HCT116 (cell line): ENCODE measurements at regions not wholly inside any gene's neighbourhood (a gene's known extent, or its start where the extent isn't known, plus 50 kb on each side); places are given as distances from the start of the nearest gene placed in this dataset.

Source experiments
- ATAC-seq: fragments of 200-7000 bp; cut with Tn5 transposase; 2 replicates; pipeline ENCODE4 v1.9.1; 2020; ENCODE audit warnings: mild to moderate bottlenecking, moderate library complexity
- BruUV-seq: library from RNA; stranded (reverse); fragments of 400-500 nt; replicated peaks from 2 replicates; lab custom pipeline; 2021; lab: Mats Ljungman, UMichigan
- CTCF ChIA-PET: fragments of 300-600 bp; sonication (Branson Sonifier 250); formaldehyde crosslinking; loops from one replicate; lab custom pipeline; 2021; ENCODE audit warnings: antibody characterized with exemption; lab: Charles Lee
- POLR2A ChIA-PET: fragments of 300-600, 350-600 bp; sonication (Branson Sonifier 250); formaldehyde crosslinking; loops from one replicate; lab custom pipeline; 2021; ENCODE audit warnings: antibody characterized with exemption; lab: Charles Lee
- RAD21 ChIA-PET, 2 experiments: fragments of 300-600 bp; sonication (Branson Sonifier 250); formaldehyde crosslinking; loops; one replicate each; lab custom pipeline; 2023; ENCODE audit warnings: low total read pairs in 2 of 2; ENCODE audit not compliant: uncharacterized antibody in 2 of 2, unreplicated experiment in 2 of 2, low non-redundant PET in 1 of 2; lab: Charles Lee
- DNase-seq: peaks from one replicate; pipeline ENCODE4 v3.0.0-alpha.2; 2010; ENCODE audit warnings: low read depth, low spot score
- H2AFZ ChIP-seq: fragments of 200-600 bp; shearing (Covaris generic), sonication (generic); 2 replicates; pipeline ENCODE4 v1.6.1; 2017; ENCODE audit warnings: low read depth, mixed run types, mixed read lengths, antibody characterized with exemption, low read length; ENCODE audit not compliant: poor library complexity, severe bottlenecking
- H3K27ac ChIP-seq: 2 replicates; pipeline ENCODE4 v1.5.1; 2012; ENCODE audit warnings: low read depth, low read length
- H3K27me3 ChIP-seq: fragments of 200-600 bp; sonication (generic); 2 replicates; pipeline ENCODE4 v1.6.1; 2016; ENCODE audit warnings: mixed run types, low read length, mixed read lengths; ENCODE audit not compliant: insufficient read depth
- H3K36me3 ChIP-seq, 2 experiments: fragments of 200-500 bp in 1 of 2; fragments of 200-600 bp in 1 of 2; sonication (Bioruptor generic) in 1 of 2; sonication (generic) in 1 of 2; 2 replicates each; pipeline versions ENCODE4 v1.5.1 to v1.6.1; 2014 to 2016; ENCODE audit warnings: low read length in 2 of 2, inconsistent platforms in 1 of 2, mixed read lengths in 1 of 2, mixed run types in 1 of 2; ENCODE audit not compliant: insufficient read depth in 2 of 2, control insufficient read depth in 1 of 2
- H3K4me1 ChIP-seq, 2 experiments: fragments of 200-600 bp in 1 of 2; sonication (generic) in 1 of 2; 2 replicates each; pipeline versions ENCODE4 v1.5.1 to v1.6.1; 2012 to 2017; ENCODE audit warnings: low read length in 2 of 2, inconsistent platforms in 1 of 2, mild to moderate bottlenecking in 1 of 2, mixed read lengths in 1 of 2, mixed run types in 1 of 2, moderate library complexity in 1 of 2; ENCODE audit not compliant: insufficient read depth in 2 of 2, control insufficient read depth in 1 of 2
- H3K4me2 ChIP-seq: fragments of 200-600 bp; sonication (generic); 2 replicates; pipeline ENCODE4 v1.6.1; 2017; ENCODE audit warnings: mixed run types, low read length, mixed read lengths
- H3K4me3 ChIP-seq, 2 experiments: fragments of 200-600 bp in 1 of 2; sonication (generic) in 1 of 2; replicated peaks in 1 of 2; 2 replicates each; pipeline ENCODE4 v1.5.1; 2011 to 2016; ENCODE audit warnings: low read length in 2 of 2, control low read depth in 1 of 2, low read depth in 1 of 2, mild to moderate bottlenecking in 1 of 2, mixed read lengths in 1 of 2, mixed run types in 1 of 2
- H3K79me2 ChIP-seq: fragments of 200-600 bp; sonication (generic); 2 replicates; pipeline ENCODE4 v1.6.1; 2017; ENCODE audit warnings: mild to moderate bottlenecking, mixed run types, low read length, moderate library complexity, mixed read lengths; ENCODE audit not compliant: insufficient read depth
- H3K9ac ChIP-seq: fragments of 200-600 bp; sonication (generic); 2 replicates; pipeline ENCODE4 v1.6.1; 2016; ENCODE audit warnings: low read length, mixed read lengths
- H3K9me2 ChIP-seq: fragments of 200-600 bp; sonication (generic), shearing (Covaris generic); 2 replicates; pipeline ENCODE4 v1.6.1; 2017; ENCODE audit warnings: mixed run types, mild to moderate bottlenecking, moderate library complexity; ENCODE audit not compliant: insufficient read depth
- H3K9me3 ChIP-seq, 2 experiments: fragments of 200-500 bp in 1 of 2; fragments of 200-600 bp in 1 of 2; sonication (Bioruptor generic) in 1 of 2; sonication (generic) in 1 of 2; 2 replicates each; pipeline ENCODE4 v1.6.1; 2014 to 2017; ENCODE audit warnings: low read length in 2 of 2, mixed read lengths in 2 of 2, inconsistent platforms in 1 of 2, low read depth in 1 of 2, mild to moderate bottlenecking in 1 of 2, mixed run types in 1 of 2, moderate library complexity in 1 of 2; ENCODE audit not compliant: control insufficient read depth in 1 of 2, insufficient read depth in 1 of 2
- H4K20me1 ChIP-seq: fragments of 200-600 bp; sonication (generic), shearing (Covaris generic); 2 replicates; pipeline ENCODE4 v1.6.1; 2017; ENCODE audit warnings: mixed run types, mild to moderate bottlenecking, moderate library complexity; ENCODE audit not compliant: insufficient read depth
- CBX3 ChIP-seq: IDR thresholded peaks from 2 replicates; pipeline ENCODE4 v1.6.1; 2012; ENCODE audit warnings: low read depth
- CEBPB ChIP-seq: IDR thresholded peaks from 2 replicates; pipeline ENCODE4 v1.6.1; 2012; ENCODE audit warnings: low read depth
- CTCF ChIP-seq, 3 experiments: fragments of 200-600 bp in 1 of 3; sonication (generic) in 1 of 3; IDR thresholded peaks in 2 of 3; conservative IDR thresholded peaks in 1 of 3; 2 replicates each; pipeline ENCODE4 v1.5.1; 2012 to 2017; ENCODE audit warnings: low read depth in 2 of 3, low read length in 2 of 3, antibody characterized with exemption in 1 of 3, borderline replicate concordance in 1 of 3, control low read depth in 1 of 3, mild to moderate bottlenecking in 1 of 3, mixed read lengths in 1 of 3, mixed run types in 1 of 3, moderate library complexity in 1 of 3; ENCODE audit not compliant: insufficient read depth in 1 of 3
- EGR1 ChIP-seq: IDR thresholded peaks from 2 replicates; pipeline ENCODE4 v1.6.1; 2012; ENCODE audit warnings: low read depth
- ELF1 ChIP-seq: IDR thresholded peaks from 2 replicates; pipeline ENCODE4 v1.6.1; 2012; ENCODE audit warnings: low read depth, borderline replicate concordance
- EZH2phosphoT487 ChIP-seq: fragments of 200-600 bp; IDR thresholded peaks from 2 replicates; pipeline ENCODE4 v1.6.1; 2018; ENCODE audit warnings: antibody characterized with exemption, borderline replicate concordance
- FOSL1 ChIP-seq: IDR thresholded peaks from 2 replicates; pipeline ENCODE4 v1.6.1; 2012; ENCODE audit warnings: low read depth
- JUND ChIP-seq: IDR thresholded peaks from 2 replicates; pipeline ENCODE4 v1.6.1; 2012
- POLR2A ChIP-seq: IDR thresholded peaks from 2 replicates; pipeline ENCODE4 v1.7.0; 2011; ENCODE audit warnings: borderline replicate concordance; ENCODE audit not compliant: insufficient read depth, insufficient read length; ENCODE audit errors: extremely low read depth
- POLR2AphosphoS5 ChIP-seq: IDR thresholded peaks from 2 replicates; pipeline ENCODE4 v1.6.1; 2011; ENCODE audit warnings: mild to moderate bottlenecking, low read depth, low read length, moderate library complexity
- RAD21 ChIP-seq: IDR thresholded peaks from 2 replicates; pipeline ENCODE4 v1.6.1; 2012; ENCODE audit warnings: low read depth, mild to moderate bottlenecking
- REST ChIP-seq: IDR thresholded peaks from 2 replicates; pipeline ENCODE4 v1.6.1; 2012; ENCODE audit warnings: low read depth
- SP1 ChIP-seq: IDR thresholded peaks from 2 replicates; pipeline ENCODE4 v1.6.1; 2012; ENCODE audit warnings: low read depth
- SRF ChIP-seq: IDR thresholded peaks from 2 replicates; pipeline ENCODE4 v1.6.1; 2012; ENCODE audit warnings: low read depth
- YY1 ChIP-seq: IDR thresholded peaks from 2 replicates; pipeline ENCODE4 v1.6.1; 2011; ENCODE audit warnings: low read length, low read depth, moderate library complexity, mild to moderate bottlenecking; ENCODE audit not compliant: insufficient replicate concordance; ENCODE audit errors: extremely low read depth
- ZBTB33 ChIP-seq: IDR thresholded peaks from 2 replicates; pipeline ENCODE4 v1.6.1; 2011; ENCODE audit warnings: mild to moderate bottlenecking, low read length, moderate library complexity; ENCODE audit not compliant: insufficient replicate concordance; ENCODE audit errors: extremely low read depth
- ZNF274 ChIP-seq: fragments of 200-500 bp; sonication (Bioruptor generic); IDR thresholded peaks from 2 replicates; pipeline ENCODE4 v1.6.1; 2014; ENCODE audit warnings: mild to moderate bottlenecking, low read depth, low read length, inconsistent platforms
- intact Hi-C: fragments of 100-400 bp; cut with micrococcal nuclease; formaldehyde crosslinking; loops from 2 replicates; pipeline ENCODE4 v1.10.0; 2022
- TF ChIP-seq, protein P1 (sequence below): IDR thresholded peaks from 2 replicates; pipeline ENCODE4 v1.6.1; 2012

- Histone ChIP-seq H3K9me3 (no peaks in the 10 kb centered on the region), H2AFZ (no peak overlapping the region), H3K27ac (no peak overlapping the region), H3K36me3 (no peaks in the 10 kb centered on the region), H3K79me2 (no peaks in the 10 kb centered on the region), H3K4me1 (no peaks in the 10 kb centered on the region), H3K27me3 (no peaks in the 10 kb centered on the region), H4K20me1 (no peaks in the 10 kb centered on the region), H3K4me3 (no peak overlapping the region), H3K9me2 (no peaks in the 10 kb centered on the region), H3K9ac (no peak overlapping the region), H3K4me2 (no peak overlapping the region)
- no peak for TF ChIP-seq SP1
- TF ChIP-seq YY1 = no peak
- TF ChIP-seq ELF1 = no peak
- no peak for TF ChIP-seq ZNF274
- TF ChIP-seq SRF = no peak
- TF ChIP-seq EZH2phosphoT487 = no peak
- TF ChIP-seq POLR2A = no peak
- no peak for TF ChIP-seq ZBTB33
- TF ChIP-seq FOSL1 = no peak
- no peak for TF ChIP-seq EGR1
- no peak for TF ChIP-seq CEBPB
- TF ChIP-seq, protein P1, sequence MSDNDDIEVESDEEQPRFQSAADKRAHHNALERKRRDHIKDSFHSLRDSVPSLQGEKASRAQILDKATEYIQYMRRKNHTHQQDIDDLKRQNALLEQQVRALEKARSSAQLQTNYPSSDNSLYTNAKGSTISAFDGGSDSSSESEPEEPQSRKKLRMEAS = no peak
- TF ChIP-seq RAD21 = no peak
- TF ChIP-seq REST = no peak
- no peak for TF ChIP-seq POLR2AphosphoS5
- no peak for TF ChIP-seq JUND
- no peak for TF ChIP-seq CBX3
- no peak for TF ChIP-seq CTCF (IDR thresholded peaks at IDR 0.05 in 2 of 3, conservative IDR thresholded peaks at IDR 0.05 in 1 of 3; ENCODE audit: borderline replicate concordance in 1 of 3, insufficient read depth in 1 of 3, low read depth in 2 of 3, low read length in 2 of 3)
- ChIA-PET POLR2A (no interaction called here), RAD21 (no interaction called here), CTCF (no interaction called here)
- ATAC-seq = no peak
- intact Hi-C loops = no loop called here
- no TSS peak for BruUV-seq
- no peak for DNase-seq
These were observed 123.4 kb upstream of the APC start for GRCh38 chr5:112614285-112614684.
